SK-N-SH (cell line): ENCODE measurements at regions not wholly inside any gene's neighbourhood (a gene's known extent, or its start where the extent isn't known, plus 50 kb on each side); places are given as distances from the start of the nearest gene placed in this dataset.

Source experiments
- CTCF ChIP-seq: fragments of 200-600 bp; sonication (generic); IDR thresholded peaks from 2 replicates; pipeline ENCODE4 v1.6.1; 2017; ENCODE audit warnings: antibody characterized with exemption, mild to moderate bottlenecking, moderate library complexity
- REST ChIP-seq: IDR thresholded peaks from 2 replicates; pipeline ENCODE4 v1.6.1; 2012; ENCODE audit warnings: mild to moderate bottlenecking, low read depth, low read length, moderate library complexity
- YY1 ChIP-seq: IDR thresholded peaks from 2 replicates; pipeline ENCODE4 v1.4.0; 2012; ENCODE audit warnings: low read depth, mild to moderate bottlenecking

GRCh38 chr9:13354733-13355132, 75.2 kb upstream of the MPDZ start:
- TF ChIP-seq CTCF, result no peak
- TF ChIP-seq YY1, result no peak
- TF ChIP-seq REST, result no peak
